ENCODE measurements at regions not wholly inside any gene's neighbourhood (a gene's known extent, or its start where the extent isn't known, plus 50 kb on each side); places are given as distances from the start of the nearest gene placed in this dataset.

DNA sequence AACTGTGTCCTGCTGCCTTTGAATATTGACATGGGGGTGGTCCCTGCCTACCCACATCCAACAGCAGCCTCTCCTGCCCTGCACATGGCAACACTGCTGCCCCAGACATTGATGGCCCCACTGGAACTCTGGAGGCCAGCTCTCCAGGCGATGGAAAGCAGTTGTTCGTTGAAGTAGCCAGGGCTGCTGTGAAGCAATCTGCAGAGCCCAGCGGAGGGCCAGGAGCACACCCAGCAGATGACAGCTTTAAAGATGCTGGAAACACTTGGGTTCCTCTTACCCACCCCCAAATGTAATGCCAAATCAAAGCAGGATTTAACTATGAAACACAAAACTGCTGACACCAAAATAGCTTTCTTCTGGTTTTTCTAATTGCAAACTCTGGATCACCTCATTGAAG, 165.6 kb upstream of the NAV2 start:
- DNase-seq, result no peak
- H3K4me3 Mint-ChIP-seq, result no peak overlapping the region
- H3K27ac Mint-ChIP-seq, result no peak overlapping the region
- H3K36me3 Mint-ChIP-seq, result no peaks in the 10 kb centered on the region
- no peaks in the 10 kb centered on the region for H3K4me1 Mint-ChIP-seq
- no peaks in the 10 kb centered on the region for H3K9me3 Mint-ChIP-seq
- H3K27me3 Mint-ChIP-seq, result peaks cover 4% of the 10 kb centered on the region

DNA sequence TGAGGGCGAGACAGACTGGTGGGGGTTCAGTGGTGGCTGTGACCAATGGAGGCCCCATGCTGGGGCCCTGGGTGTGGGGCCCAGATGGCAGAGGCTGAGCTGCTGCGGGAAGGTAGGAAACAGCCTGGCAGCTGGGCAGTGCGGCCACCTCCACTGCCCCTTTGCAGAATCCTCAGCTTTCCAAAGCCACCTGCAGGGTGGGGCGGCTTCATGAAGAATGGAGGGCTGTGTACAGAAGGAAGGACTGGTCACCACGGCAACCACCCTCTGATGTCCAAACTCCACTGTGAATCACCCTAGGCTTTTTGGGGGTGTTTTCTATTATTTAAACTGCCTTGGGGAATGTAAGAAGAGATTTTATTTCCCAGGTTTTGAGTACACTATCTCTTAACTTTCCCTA, 166.3 kb upstream of the NAV2 start:
- Mint-ChIP-seq H3K36me3 (no peaks in the 10 kb centered on the region), H3K4me1 (no peaks in the 10 kb centered on the region), H3K27ac (no peak overlapping the region), H3K27me3 (peaks cover 4% of the 10 kb centered on the region), H3K4me3 (no peak overlapping the region), H3K9me3 (no peaks in the 10 kb centered on the region)
- no peak for DNase-seq

DNA sequence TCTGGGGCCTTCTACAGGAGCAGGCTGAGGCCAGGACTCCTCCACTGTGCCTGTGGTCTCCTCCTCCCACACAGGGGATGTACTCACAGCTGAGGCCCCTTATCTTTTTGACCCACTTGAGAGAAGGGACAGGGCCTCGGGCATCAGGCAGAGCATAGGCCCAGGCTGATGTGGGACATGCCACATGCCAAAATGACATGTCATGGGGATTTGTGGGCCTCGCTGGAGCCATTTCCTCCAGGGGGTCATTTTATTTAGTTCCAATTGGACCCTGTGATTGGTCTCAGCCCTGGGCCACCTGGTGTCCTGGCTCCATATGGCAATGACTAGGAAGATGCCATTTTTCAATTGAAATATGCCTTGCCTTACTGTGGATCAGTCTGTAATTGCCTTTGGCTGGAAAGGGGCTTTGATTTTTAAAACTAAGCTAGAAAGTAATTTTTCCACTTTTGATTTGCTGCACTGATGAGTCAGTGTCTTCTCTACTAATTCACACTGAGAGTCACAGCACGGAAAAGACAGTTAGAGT, 171.1 kb upstream of the NAV2 start:
- no peaks in the 10 kb centered on the region for H3K36me3 Mint-ChIP-seq
- no peaks in the 10 kb centered on the region for H3K4me1 Mint-ChIP-seq
- no peak overlapping the region for H3K4me3 Mint-ChIP-seq
- no peaks in the 10 kb centered on the region for H3K9me3 Mint-ChIP-seq
- no peak for DNase-seq
- no peak overlapping the region for H3K27ac Mint-ChIP-seq
- H3K27me3 Mint-ChIP-seq, result peaks cover 4% of the 10 kb centered on the region

DNA sequence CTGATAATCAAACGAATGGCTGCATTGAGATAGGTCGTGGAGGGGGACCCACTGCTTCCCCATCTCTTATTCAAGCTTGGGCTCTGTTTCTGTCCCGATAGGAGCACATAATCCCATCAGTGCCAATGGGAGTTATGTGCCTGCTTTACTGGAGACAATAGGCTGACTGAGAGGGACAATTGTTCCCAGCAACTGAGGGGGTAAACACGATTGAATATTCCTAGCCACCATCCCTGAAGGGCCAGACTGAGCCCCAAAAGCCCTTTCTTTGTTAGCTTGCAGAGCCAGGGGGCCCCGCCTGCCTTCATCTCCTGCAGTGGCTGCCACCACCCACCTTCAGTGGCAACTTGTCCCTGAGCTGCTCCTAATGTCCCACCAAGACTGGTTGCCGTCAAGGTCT, 172.8 kb upstream of the NAV2 start:
- no peak for DNase-seq
- H3K27ac Mint-ChIP-seq, result no peak overlapping the region
- H3K4me1 Mint-ChIP-seq, result no peaks in the 10 kb centered on the region
- no peak overlapping the region for H3K4me3 Mint-ChIP-seq
- H3K27me3 Mint-ChIP-seq, result peaks cover 9% of the 10 kb centered on the region
- H3K9me3 Mint-ChIP-seq, result no peaks in the 10 kb centered on the region
- no peaks in the 10 kb centered on the region for H3K36me3 Mint-ChIP-seq

DNA sequence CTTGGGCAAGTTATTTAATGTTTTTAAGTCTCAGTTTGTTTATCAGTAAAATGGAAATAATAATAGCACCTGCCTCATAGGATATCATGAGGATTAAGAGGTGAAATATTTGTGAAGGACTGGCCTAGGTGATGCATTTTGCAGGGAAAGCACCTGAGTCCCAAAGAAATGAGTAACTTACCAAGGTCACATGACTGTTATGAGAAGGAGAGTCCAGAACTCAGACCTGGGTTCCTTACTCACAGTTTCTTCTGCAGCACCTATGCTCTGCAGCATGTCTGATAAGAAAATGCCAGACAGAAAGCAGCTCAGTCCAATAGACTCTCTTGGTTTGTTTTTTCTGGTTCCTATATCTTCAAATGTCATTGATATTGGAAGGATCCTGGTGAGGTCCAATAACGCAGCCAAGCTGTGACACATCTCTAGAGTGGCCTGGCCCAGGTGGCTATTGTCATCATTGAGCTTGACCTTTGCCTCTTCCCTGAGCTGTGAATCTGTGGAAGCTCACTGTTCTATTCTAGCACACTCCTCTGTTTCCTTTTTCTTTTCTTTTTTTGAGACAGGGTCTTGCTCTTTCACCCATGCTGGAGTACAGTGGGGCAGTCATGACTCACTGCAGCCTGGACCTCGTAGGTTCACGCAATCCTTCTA, 174.7 kb upstream of the NAV2 start:
- Mint-ChIP-seq H3K27ac (no peak overlapping the region), H3K36me3 (no peaks in the 10 kb centered on the region), H3K4me3 (no peak overlapping the region), H3K27me3 (peaks cover 10% of the 10 kb centered on the region), H3K9me3 (no peaks in the 10 kb centered on the region), H3K4me1 (no peaks in the 10 kb centered on the region)
- DNase-seq, result no peak

DNA sequence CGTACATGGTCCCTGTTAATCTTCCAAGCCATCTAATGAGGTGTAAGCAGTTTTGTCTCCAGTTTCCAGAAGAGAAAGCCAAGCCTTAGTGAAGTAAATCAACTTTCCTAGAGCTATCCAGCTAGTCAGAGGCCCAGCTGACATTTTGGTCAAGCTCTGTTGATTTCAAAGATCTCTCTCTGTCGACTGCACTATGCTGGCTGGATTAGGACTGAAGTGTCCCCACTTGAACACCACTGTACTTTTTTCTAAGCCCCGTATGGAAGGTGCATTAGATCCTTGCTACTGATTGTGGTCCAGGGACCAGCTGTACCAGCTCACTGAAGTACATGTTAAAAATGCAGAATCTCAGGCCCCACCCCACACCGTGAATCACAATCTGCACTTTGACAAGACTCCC, 176.5 kb upstream of the NAV2 start:
- no peak overlapping the region for H3K4me3 Mint-ChIP-seq
- H3K4me1 Mint-ChIP-seq, result no peaks in the 10 kb centered on the region
- no peaks in the 10 kb centered on the region for H3K9me3 Mint-ChIP-seq
- no peaks in the 10 kb centered on the region for H3K36me3 Mint-ChIP-seq
- H3K27me3 Mint-ChIP-seq, result peaks cover 10% of the 10 kb centered on the region
- no peak for DNase-seq
- no peak overlapping the region for H3K27ac Mint-ChIP-seq

DNA sequence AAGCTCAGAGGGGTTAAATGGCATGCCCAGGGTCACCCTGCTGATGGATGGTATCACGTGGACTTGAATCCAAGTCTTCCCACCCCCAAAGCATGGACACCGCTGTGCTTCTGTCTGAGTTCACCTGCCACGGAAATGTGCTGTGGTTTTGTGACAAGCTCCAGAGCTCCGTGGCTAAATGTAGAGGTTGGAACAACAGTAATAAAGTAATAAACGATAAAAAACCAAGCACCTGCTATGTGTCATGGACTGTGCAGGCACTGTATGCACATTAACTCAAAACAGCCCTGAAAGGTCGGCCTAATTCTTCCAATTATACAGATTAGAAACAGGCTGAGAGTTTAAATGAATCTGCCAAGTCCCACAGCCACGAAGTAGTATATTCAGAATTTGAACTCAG, 182.1 kb upstream of the NAV2 start:
- Mint-ChIP-seq H3K36me3 (no peaks in the 10 kb centered on the region), H3K4me1 (no peaks in the 10 kb centered on the region), H3K4me3 (no peak overlapping the region), H3K27me3 (peaks cover 10% of the 10 kb centered on the region), H3K27ac (no peak overlapping the region), H3K9me3 (no peaks in the 10 kb centered on the region)
- no peak for DNase-seq

DNA sequence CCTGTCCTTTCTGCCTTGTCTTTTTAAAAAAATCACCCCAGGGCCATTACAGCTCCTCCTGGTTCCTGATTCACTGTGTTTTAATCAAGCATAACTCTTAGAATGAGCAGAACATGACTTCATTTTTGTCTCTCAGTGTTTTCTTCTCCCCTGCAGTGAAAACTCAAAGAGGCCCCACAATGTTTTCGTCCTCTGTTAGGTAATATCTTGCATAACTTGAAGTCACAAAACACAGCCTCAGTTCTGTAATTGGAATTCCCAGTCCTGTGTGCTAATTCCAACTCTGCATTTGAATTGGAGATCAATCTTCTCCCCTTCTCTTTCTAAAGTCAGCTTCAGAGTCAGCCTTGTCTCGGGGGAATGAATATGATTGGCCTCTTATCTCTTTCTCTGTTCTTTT, 186.5 kb upstream of the NAV2 start:
- no peaks in the 10 kb centered on the region for H3K4me1 Mint-ChIP-seq
- H3K9me3 Mint-ChIP-seq, result no peaks in the 10 kb centered on the region
- H3K36me3 Mint-ChIP-seq, result no peaks in the 10 kb centered on the region
- H3K27me3 Mint-ChIP-seq, result peaks cover 11% of the 10 kb centered on the region
- no peak overlapping the region for H3K27ac Mint-ChIP-seq
- DNase-seq, result no peak
- H3K4me3 Mint-ChIP-seq, result no peak overlapping the region

DNA sequence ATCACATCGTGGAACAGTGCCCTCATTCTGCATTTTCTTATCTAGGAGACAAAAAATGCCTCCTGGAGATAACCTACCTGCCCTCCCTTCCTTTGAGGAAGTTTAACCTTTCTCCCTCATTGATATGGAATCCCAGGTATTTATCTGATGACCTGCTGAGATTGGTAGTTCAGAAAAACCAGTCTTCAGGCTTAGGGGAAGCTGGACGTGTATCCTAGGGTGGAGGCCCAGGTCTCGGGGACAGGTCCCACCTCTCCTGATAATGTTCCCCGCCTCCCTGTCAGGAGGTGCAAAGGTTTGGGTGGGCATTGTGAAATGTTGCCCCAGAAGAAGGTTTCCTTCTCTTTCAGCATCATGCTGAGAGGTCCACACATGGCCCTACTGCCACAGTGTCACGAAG, 186.9 kb upstream of the NAV2 start:
- Mint-ChIP-seq H3K27me3 (peaks cover 11% of the 10 kb centered on the region), H3K36me3 (no peaks in the 10 kb centered on the region), H3K4me1 (no peaks in the 10 kb centered on the region), H3K27ac (no peak overlapping the region), H3K9me3 (no peaks in the 10 kb centered on the region), H3K4me3 (no peak overlapping the region)
- no peak for DNase-seq

DNA sequence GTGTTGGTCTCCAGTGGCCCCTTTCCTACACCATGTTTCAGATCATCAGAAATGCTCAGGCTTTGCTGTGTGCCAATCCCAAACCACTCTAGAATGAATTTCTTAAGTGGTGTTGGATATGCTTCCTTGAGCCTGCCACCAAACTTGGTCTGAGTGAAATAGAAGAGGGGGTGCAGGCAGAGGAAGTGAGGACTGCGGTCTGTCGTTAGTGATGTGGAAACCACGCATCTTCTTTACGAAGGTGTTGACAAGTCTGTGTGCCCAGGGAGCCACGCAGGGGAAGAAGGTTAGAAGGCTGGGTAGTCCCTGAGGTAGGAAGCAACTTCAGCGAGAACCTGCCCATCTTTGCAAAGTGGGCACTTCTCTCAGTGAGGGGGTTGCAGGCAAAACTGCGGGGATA, 187.4 kb upstream of the NAV2 start:
- Mint-ChIP-seq H3K27ac (no peak overlapping the region), H3K9me3 (no peaks in the 10 kb centered on the region), H3K27me3 (peaks cover 11% of the 10 kb centered on the region), H3K4me1 (no peaks in the 10 kb centered on the region), H3K36me3 (no peaks in the 10 kb centered on the region), H3K4me3 (no peak overlapping the region)
- no peak for DNase-seq

DNA sequence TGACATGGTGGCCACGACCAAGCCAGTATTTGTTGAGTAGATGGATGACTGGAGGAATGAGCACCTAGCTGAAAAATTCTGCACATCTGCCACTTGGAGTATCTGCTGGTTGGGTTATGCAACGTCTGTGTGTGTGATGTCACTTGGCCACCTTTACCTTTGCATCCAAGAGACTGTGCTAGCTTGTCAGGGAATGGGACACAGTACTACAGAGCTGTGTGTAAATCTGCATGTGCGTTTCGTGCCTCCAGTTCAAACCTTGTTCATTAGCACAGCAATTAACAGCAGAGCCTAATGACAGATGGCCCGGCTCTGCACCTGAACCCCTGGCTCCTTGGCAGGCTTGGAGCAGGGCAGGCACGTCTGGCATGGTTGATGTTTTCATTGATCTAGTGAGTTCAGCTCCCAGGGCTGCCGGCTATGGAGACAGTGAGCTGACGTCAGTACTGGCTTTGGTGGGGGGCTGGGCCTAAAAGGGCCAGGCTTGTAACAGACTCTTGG, 188.4 kb upstream of the NAV2 start:
- DNase-seq, result no peak
- H3K27me3 Mint-ChIP-seq, result peaks cover 11% of the 10 kb centered on the region
- H3K4me1 Mint-ChIP-seq, result no peaks in the 10 kb centered on the region
- no peak overlapping the region for H3K4me3 Mint-ChIP-seq
- no peaks in the 10 kb centered on the region for H3K9me3 Mint-ChIP-seq
- no peak overlapping the region for H3K27ac Mint-ChIP-seq
- no peaks in the 10 kb centered on the region for H3K36me3 Mint-ChIP-seq

DNA sequence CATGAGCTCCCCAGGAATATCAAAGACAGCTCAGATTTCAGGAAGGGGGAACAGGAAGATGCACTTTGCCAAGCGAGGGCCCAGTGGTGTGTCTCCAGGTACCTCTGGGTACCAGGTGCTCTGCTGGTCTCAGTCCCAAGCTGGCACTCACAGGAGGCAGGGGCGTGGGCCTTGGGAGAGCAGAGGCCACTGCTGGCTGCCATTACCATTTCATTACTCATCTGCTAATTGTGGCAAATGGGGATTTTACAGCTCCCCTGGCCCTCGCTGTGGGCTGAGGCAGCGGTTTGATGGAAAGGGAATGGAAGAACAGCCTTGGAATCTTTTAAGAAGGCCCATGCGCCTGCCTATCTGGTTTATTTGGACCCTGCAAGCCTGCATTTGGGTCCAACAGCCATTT, 192.0 kb upstream of the NAV2 start:
- no peak for DNase-seq
- Mint-ChIP-seq H3K4me1 (no peaks in the 10 kb centered on the region), H3K4me3 (no peak overlapping the region), H3K27me3 (peaks cover 4% of the 10 kb centered on the region), H3K9me3 (no peaks in the 10 kb centered on the region), H3K27ac (no peak overlapping the region), H3K36me3 (no peaks in the 10 kb centered on the region)

DNA sequence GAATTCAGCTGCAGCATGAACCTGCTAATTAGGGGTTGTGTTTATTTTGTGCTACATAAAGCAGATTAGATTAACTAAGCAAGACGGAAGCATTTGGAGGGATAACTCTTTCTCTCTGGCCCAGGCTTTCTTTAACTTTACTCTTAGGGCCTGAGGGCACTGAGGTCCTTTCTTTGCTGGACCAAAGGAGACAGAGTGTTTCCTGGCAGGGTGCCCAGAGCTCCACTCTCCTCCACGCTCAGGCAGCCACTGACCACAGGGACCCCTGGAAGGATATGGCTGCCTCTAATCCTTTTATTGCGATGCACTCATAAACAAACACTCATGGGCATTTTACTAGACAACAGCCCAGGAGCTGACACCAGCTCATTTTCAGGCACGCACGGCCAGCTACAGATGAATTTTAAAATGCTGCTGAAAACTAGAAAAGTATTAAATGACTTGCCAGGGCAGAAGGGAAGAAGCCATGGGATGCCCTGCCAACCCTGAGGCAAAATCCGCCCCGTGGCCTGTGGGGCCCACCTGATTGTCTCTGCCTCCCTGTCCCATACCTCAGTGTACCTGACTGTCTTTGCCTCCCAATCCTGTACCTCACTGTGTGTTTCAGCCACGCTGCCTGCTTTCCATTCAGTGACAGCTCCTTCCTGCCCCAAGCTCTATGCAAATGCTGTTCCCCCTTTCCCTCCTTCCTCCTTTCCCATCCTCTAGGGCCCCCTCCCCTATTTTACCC, 192.6 kb upstream of the NAV2 start:
- Mint-ChIP-seq H3K27me3 (peaks cover 4% of the 10 kb centered on the region), H3K9me3 (no peaks in the 10 kb centered on the region), H3K4me1 (no peaks in the 10 kb centered on the region), H3K27ac (no peak overlapping the region), H3K4me3 (no peak overlapping the region), H3K36me3 (no peaks in the 10 kb centered on the region)
- no peak for DNase-seq

DNA sequence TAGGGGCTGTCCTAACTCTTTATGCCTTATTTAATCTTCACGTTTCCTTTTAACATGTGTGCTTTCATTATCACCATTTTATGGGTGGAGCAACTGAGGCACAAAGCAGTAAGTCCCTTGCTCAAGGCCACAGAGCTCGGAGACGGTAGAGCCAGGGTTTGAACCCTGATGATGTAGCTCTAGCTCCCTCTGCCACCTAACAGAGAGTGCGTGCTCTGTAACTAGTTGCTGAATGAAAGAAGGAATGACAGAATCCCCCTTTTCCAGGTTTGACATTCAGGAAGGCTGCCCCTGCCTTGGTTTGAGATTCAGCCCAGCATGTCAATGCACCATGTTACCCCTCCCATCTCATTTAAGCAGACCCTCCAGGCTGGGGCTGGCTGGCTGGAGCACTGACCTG, 193.3 kb upstream of the NAV2 start:
- Mint-ChIP-seq H3K27me3 (no peaks in the 10 kb centered on the region), H3K36me3 (no peaks in the 10 kb centered on the region), H3K4me3 (no peak overlapping the region), H3K9me3 (no peaks in the 10 kb centered on the region), H3K4me1 (no peaks in the 10 kb centered on the region), H3K27ac (no peak overlapping the region)
- DNase-seq, result no peak

DNA sequence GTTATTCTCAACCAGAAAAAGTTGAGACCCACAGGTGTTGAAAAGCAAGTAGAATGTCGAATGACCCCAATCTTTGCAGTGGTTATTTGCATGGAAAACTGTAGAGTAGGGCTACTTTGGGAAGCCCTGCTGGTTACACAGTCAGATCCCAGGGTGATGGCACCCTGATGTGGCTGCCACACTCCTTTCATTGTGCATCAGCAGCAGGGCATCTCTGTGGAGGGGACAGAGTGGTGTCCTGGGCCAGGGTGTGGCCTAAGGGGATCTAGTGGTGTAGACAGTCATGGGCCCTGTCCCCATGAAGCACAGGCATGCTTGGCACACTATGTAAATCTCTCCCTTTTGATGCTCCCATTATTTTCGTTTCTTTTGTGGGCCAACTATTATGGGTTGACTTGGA, 199.4 kb upstream of the NAV2 start:
- no peak for DNase-seq
- no peak overlapping the region for H3K4me3 Mint-ChIP-seq
- peaks cover 23% of the 10 kb centered on the region for H3K27me3 Mint-ChIP-seq
- no peaks in the 10 kb centered on the region for H3K36me3 Mint-ChIP-seq
- H3K9me3 Mint-ChIP-seq, result no peaks in the 10 kb centered on the region
- no peaks in the 10 kb centered on the region for H3K4me1 Mint-ChIP-seq
- no peak overlapping the region for H3K27ac Mint-ChIP-seq

DNA sequence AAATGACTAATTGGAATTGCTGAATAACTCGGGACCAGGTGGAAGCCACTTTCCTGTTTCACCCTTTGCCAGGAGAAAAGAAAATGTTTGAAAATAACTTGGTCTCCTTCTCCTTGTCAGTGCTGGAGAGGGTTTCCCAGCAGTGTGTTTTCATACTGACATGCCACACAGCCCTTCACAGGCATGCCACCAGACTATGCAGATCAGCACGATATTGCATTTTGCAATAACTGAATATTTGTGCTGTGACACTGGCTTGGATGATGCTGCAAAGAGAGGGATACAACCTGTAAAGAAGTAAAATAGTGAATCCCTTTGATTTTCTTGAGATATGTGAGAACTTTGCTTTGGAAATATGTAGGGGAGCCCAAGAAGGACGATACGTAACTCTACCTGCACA, 200.0 kb upstream of the NAV2 start:
- DNase-seq, result no peak
- H3K4me3 Mint-ChIP-seq, result no peak overlapping the region
- H3K27ac Mint-ChIP-seq, result no peak overlapping the region
- no peaks in the 10 kb centered on the region for H3K4me1 Mint-ChIP-seq
- H3K27me3 Mint-ChIP-seq, result peaks cover 23% of the 10 kb centered on the region
- no peaks in the 10 kb centered on the region for H3K36me3 Mint-ChIP-seq
- no peaks in the 10 kb centered on the region for H3K9me3 Mint-ChIP-seq
